GM12874 (cell line): ENCODE measurements at regions not wholly inside any gene's neighbourhood (a gene's known extent, or its start where the extent isn't known, plus 50 kb on each side); places are given as distances from the start of the nearest gene placed in this dataset.

Experiments used
- TF ChIP-seq, protein P1 (sequence below): IDR thresholded peaks from 2 replicates; pipeline ENCODE4 v1.5.1; 2011; ENCODE audit warnings: low read depth, mild to moderate bottlenecking, control low read depth, low read length, moderate library complexity; ENCODE audit not compliant: insufficient read depth

GRCh38 chr13:62336507-62336906 lies 920.9 kb upstream of the PCDH20 start:
- TF ChIP-seq, protein P1, sequence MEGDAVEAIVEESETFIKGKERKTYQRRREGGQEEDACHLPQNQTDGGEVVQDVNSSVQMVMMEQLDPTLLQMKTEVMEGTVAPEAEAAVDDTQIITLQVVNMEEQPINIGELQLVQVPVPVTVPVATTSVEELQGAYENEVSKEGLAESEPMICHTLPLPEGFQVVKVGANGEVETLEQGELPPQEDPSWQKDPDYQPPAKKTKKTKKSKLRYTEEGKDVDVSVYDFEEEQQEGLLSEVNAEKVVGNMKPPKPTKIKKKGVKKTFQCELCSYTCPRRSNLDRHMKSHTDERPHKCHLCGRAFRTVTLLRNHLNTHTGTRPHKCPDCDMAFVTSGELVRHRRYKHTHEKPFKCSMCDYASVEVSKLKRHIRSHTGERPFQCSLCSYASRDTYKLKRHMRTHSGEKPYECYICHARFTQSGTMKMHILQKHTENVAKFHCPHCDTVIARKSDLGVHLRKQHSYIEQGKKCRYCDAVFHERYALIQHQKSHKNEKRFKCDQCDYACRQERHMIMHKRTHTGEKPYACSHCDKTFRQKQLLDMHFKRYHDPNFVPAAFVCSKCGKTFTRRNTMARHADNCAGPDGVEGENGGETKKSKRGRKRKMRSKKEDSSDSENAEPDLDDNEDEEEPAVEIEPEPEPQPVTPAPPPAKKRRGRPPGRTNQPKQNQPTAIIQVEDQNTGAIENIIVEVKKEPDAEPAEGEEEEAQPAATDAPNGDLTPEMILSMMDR, result no peak

GRCh38 chr13:62333466-62333865 lies 917.8 kb upstream of the PCDH20 start:
- TF ChIP-seq, protein P1, result no peak

- TF ChIP-seq, protein P1, result no peak
These were observed 915.7 kb upstream of the PCDH20 start for GRCh38 chr13:62331384-62331783.

DNA sequence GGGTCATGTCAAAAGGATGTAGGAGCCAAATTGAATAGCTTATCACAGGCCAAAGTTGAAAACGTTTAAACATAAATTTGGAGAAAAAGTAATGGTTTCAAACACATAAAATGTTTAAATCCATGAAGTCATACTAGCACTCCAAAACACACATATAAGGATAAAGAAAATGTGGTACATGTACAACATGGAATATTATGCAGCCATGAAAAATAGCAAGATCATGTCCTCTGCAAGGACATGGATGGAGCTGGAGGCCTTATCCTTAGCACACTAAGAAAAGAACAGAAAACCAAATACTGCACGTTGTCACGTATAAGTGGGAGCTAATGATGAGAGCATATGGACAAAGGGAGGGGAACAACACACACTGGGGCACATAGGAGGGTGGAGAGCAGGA lies 911.7 kb upstream of the PCDH20 start:
- TF ChIP-seq, protein P1, result no peak

DNA sequence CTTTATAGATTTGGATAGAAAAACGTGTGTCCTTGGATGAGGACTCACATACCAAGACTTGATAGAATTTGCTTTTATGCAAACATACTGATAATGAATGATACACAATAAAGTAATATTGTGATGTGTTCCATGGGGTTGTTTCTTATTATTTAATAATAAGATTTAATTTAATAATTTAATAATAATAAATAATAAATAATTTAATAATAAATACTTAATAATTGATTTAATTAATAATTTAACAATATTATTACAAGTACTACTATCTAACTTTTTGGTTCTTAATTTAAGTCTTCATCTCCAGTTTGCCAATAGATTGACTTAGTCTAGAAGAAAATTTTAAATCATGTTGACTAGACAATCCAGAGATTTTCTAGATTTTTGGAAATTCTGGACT lies 909.2 kb upstream of the PCDH20 start:
- TF ChIP-seq, protein P1, result no peak

- TF ChIP-seq, protein P1, result no peak
These were observed 906.2 kb upstream of the PCDH20 start for GRCh38 chr13:62321895-62322294.

DNA sequence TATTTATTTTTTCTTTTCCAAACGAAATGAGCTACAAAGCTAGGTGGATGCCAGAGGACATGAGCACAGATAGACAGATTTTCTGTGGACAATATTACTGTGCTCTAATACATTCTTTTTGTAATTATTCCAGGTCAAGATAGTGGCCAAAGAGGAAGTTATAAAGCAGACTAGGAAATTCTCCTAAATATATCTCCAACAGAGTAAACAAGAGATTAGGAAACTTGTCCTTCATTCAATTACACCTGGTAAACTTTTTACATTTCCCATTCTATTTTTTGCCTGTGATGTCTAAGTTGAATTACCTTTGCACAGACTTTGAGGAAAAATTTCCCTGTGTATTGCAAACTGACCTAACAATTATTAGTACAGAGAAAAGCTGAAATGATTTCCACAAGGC lies 905.5 kb upstream of the PCDH20 start:
- TF ChIP-seq, protein P1, result no peak
